GM23338 (cell line): ENCODE measurements at regions not wholly inside any gene's neighbourhood (a gene's known extent, or its start where the extent isn't known, plus 50 kb on each side); places are given as distances from the start of the nearest gene placed in this dataset.
A peak's percentile ranks its signal among the peaks of the same experiment; 100 is the strongest.

Experiments used
- ATAC-seq: fragments of 200-7000 bp; cut with Tn5 transposase; 3 replicates; pipeline ENCODE4 v1.9.1; 2020
- DNase-seq: peaks from one replicate; pipeline ENCODE4 v3.0.0-alpha.2; 2015; ENCODE audit warnings: low spot score
- H2AFZ ChIP-seq: fragments of 200-600 bp; sonication (generic); 2 replicates; pipeline ENCODE4 v1.8.0; 2016; ENCODE audit warnings: antibody characterized with exemption, mild to moderate bottlenecking, moderate library complexity
- H3F3A ChIP-seq: fragments of 200-600 bp; sonication (generic); replicated peaks from 2 replicates; pipeline ENCODE4 v1.8.0; 2017; ENCODE audit warnings: antibody characterized with exemption, mixed run types, low read depth
- H3K27ac ChIP-seq: fragments of 200-600 bp; sonication (generic); 2 replicates; pipeline ENCODE4 v1.6.1; 2016; ENCODE audit warnings: low read depth
- H3K27me3 ChIP-seq: fragments of 200-600 bp; sonication (generic); 2 replicates; pipeline ENCODE4 v1.8.0; 2016; ENCODE audit warnings: mild to moderate bottlenecking, mixed run types, moderate library complexity; ENCODE audit not compliant: insufficient read depth
- H3K36me3 ChIP-seq: fragments of 200-600 bp; sonication (generic); 2 replicates; pipeline ENCODE4 v1.8.0; 2016; ENCODE audit warnings: mild to moderate bottlenecking; ENCODE audit not compliant: insufficient read depth
- H3K4me1 ChIP-seq: fragments of 200-600 bp; sonication (generic); 2 replicates; pipeline ENCODE4 v1.8.0; 2016; ENCODE audit warnings: mild to moderate bottlenecking, moderate library complexity; ENCODE audit not compliant: insufficient read depth
- H3K4me2 ChIP-seq: fragments of 200-600 bp; sonication (generic); 2 replicates; pipeline ENCODE4 v1.7.1; 2017; ENCODE audit warnings: mixed run types
- H3K4me3 ChIP-seq: fragments of 200-600 bp; sonication (generic); 2 replicates; pipeline ENCODE4 v1.6.1; 2016; ENCODE audit warnings: mixed run types
- H3K79me2 ChIP-seq: fragments of 200-600 bp; sonication (generic); replicated peaks from 2 replicates; pipeline ENCODE4 v1.8.0; 2017; ENCODE audit warnings: mild to moderate bottlenecking; ENCODE audit not compliant: insufficient read depth
- H3K9me2 ChIP-seq: fragments of 200-600 bp; sonication (generic); 2 replicates; pipeline ENCODE4 v1.8.0; 2017; ENCODE audit not compliant: insufficient read depth
- H4K20me1 ChIP-seq: fragments of 200-600 bp; sonication (generic); replicated peaks from 2 replicates; pipeline ENCODE4 v1.8.0; 2017; ENCODE audit warnings: mild to moderate bottlenecking; ENCODE audit not compliant: insufficient read depth
- H3K27ac Mint-ChIP-seq: 2 replicates; pipeline ENCODE4 v1.8.0; 2020; ENCODE audit warnings: inconsistent platforms, mild to moderate bottlenecking, moderate library complexity, mixed read lengths
- H3K27me3 Mint-ChIP-seq: 3 replicates; pipeline ENCODE4 v1.8.0; 2022; ENCODE audit warnings: low read depth, mild to moderate bottlenecking, moderate library complexity, mixed read lengths, inconsistent platforms; ENCODE audit not compliant: insufficient read depth, poor library complexity
- H3K36me3 Mint-ChIP-seq: 3 replicates; pipeline ENCODE4 v1.8.0; 2021; ENCODE audit warnings: low read depth, mild to moderate bottlenecking, inconsistent platforms, moderate library complexity, mixed read lengths
- H3K4me1 Mint-ChIP-seq: 3 replicates; pipeline ENCODE4 v1.8.0; 2020; ENCODE audit warnings: mild to moderate bottlenecking, inconsistent platforms, mixed read lengths
- H3K4me3 Mint-ChIP-seq: 3 replicates; pipeline ENCODE4 v1.8.0; 2021; ENCODE audit warnings: moderate library complexity, mild to moderate bottlenecking, inconsistent platforms, mixed read lengths
- H3K9me3 Mint-ChIP-seq: 3 replicates; pipeline ENCODE4 v1.8.0; 2020; ENCODE audit warnings: moderate library complexity, mild to moderate bottlenecking, inconsistent platforms, mixed read lengths
- CREB1 ChIP-seq: fragments of 250-450 bp; sonication (Bioruptor Pico); IDR thresholded peaks from 2 replicates; pipeline ENCODE4 v1.5.0; 2020; ENCODE audit warnings: low read depth, mild to moderate bottlenecking, moderate library complexity
- CTCF ChIP-seq, 2 experiments: fragments of 200-600 bp in 1 of 2; sonication (generic) in 1 of 2; conservative IDR thresholded peaks; 2 replicates each; pipeline versions ENCODE4 v1.5.1 to v1.6.1; 2016 to 2017; ENCODE audit warnings: antibody characterized with exemption in 2 of 2, low read depth in 2 of 2, mild to moderate bottlenecking in 2 of 2, moderate library complexity in 1 of 2
- EZH2 ChIP-seq: fragments of 200-600 bp; sonication (generic); IDR thresholded peaks from one replicate; pipeline ENCODE4 v1.8.0; 2017; ENCODE audit warnings: antibody characterized with exemption, mild to moderate bottlenecking, low read depth; ENCODE audit not compliant: unreplicated experiment
- EZH2phosphoT487 ChIP-seq: fragments of 200-600 bp; sonication (generic); IDR thresholded peaks from one replicate; pipeline ENCODE4 v1.8.1; 2018; ENCODE audit warnings: antibody characterized with exemption; ENCODE audit not compliant: unreplicated experiment
- JUNB ChIP-seq: IDR thresholded peaks from one replicate; pipeline ENCODE4 v1.6.1; 2016; ENCODE audit warnings: antibody characterized with exemption; ENCODE audit not compliant: unreplicated experiment
- NANOG ChIP-seq: IDR thresholded peaks from 2 replicates; pipeline ENCODE4 v1.6.1; 2016; ENCODE audit warnings: antibody characterized with exemption, borderline replicate concordance
- POLR2AphosphoS5 ChIP-seq: IDR thresholded peaks from 2 replicates; pipeline ENCODE4 v1.6.1; 2016; ENCODE audit warnings: antibody characterized with exemption, low read depth
- REST ChIP-seq: IDR thresholded peaks from one replicate; pipeline ENCODE4 v1.6.1; 2018; ENCODE audit warnings: antibody characterized with exemption; ENCODE audit not compliant: unreplicated experiment
- STAT1 ChIP-seq: IDR thresholded peaks from one replicate; pipeline ENCODE4 v1.6.1; 2016; ENCODE audit warnings: antibody characterized with exemption; ENCODE audit not compliant: unreplicated experiment
- ZNF114 ChIP-seq: fragments of 250-450 bp; sonication (Bioruptor Pico); IDR thresholded peaks from 2 replicates; pipeline ENCODE4 v1.5.0; 2020; ENCODE audit warnings: mild to moderate bottlenecking, moderate library complexity
- ZNF331 ChIP-seq: fragments of 250-450 bp; sonication (Bioruptor Pico); IDR thresholded peaks from 2 replicates; pipeline ENCODE4 v1.5.0; 2020; ENCODE audit warnings: low read depth, mild to moderate bottlenecking, moderate library complexity
- TF ChIP-seq, protein P1 (sequence below): fragments of 250-450 bp; sonication (Bioruptor Pico); IDR thresholded peaks from 2 replicates; pipeline ENCODE4 v1.5.0; 2020; ENCODE audit warnings: mild to moderate bottlenecking, moderate library complexity
- TF ChIP-seq, protein P2 (sequence below): IDR thresholded peaks from 2 replicates; pipeline ENCODE4 v1.6.1; 2016; ENCODE audit warnings: antibody characterized with exemption

DNA sequence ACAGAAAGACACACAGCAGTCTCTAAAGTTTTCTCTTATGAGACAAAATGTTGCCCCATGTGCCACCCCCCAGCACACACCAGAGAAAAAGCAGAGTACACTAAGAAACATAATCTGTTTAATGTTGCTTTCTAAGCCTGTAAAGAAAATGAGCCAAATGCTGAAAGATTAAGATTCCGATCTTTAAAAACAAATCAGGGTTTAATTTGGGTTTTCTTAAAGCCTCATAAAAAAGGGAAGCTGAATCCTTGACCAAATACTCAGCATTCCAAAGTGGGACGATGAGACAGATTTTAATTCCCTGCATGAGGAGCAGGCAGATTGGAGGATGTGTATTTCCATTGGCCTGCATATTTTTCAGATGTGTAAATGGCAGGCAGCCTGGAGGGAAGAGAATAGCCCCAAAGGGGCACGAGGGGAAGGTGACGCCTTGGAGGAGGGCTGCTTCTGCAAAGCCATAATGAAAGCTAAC lies 118.4 kb downstream of the COPRS start:
- Mint-ChIP-seq H3K27me3 (peaks cover 5% of the 10 kb centered on the region), H3K4me3 (no peak overlapping the region), H3K36me3 (no peaks in the 10 kb centered on the region), H3K9me3 (no peaks in the 10 kb centered on the region), H3K27ac (no peak overlapping the region), H3K4me1 (peaks cover 11% of the 10 kb centered on the region)
- Histone ChIP-seq H3K4me3 (no peak overlapping the region), H3K4me2 (no peak overlapping the region), H3K27ac (no peak overlapping the region), H3F3A (no peaks in the 10 kb centered on the region), H3K9me2 (no peaks in the 10 kb centered on the region), H3K79me2 (no peaks in the 10 kb centered on the region), H2AFZ (peak overlapping the region; percentile 25; the same call in 1 of the 2 replicates), H4K20me1 (no peaks in the 10 kb centered on the region), H3K4me1 (peaks cover 5% of the 10 kb centered on the region; the same call in 1 of the 2 replicates), H3K36me3 (no peaks in the 10 kb centered on the region), H3K27me3 (no peaks in the 10 kb centered on the region)
- DNase-seq (no peak), ATAC-seq (no peak)
- TF ChIP-seq ZNF331 (no peak), JUNB (no peak), CREB1 (no peak), EZH2phosphoT487 (no peak), EZH2 (no peak), STAT1 (no peak), ZNF114 (CRISPR knock-in tag) (no peak), CTCF (conservative IDR thresholded peaks at IDR 0.05; ENCODE audit: low read depth in 2 of 2) (no peak), NANOG (no peak), POLR2AphosphoS5 (no peak), REST (no peak)
- TF ChIP-seq, protein P1, sequence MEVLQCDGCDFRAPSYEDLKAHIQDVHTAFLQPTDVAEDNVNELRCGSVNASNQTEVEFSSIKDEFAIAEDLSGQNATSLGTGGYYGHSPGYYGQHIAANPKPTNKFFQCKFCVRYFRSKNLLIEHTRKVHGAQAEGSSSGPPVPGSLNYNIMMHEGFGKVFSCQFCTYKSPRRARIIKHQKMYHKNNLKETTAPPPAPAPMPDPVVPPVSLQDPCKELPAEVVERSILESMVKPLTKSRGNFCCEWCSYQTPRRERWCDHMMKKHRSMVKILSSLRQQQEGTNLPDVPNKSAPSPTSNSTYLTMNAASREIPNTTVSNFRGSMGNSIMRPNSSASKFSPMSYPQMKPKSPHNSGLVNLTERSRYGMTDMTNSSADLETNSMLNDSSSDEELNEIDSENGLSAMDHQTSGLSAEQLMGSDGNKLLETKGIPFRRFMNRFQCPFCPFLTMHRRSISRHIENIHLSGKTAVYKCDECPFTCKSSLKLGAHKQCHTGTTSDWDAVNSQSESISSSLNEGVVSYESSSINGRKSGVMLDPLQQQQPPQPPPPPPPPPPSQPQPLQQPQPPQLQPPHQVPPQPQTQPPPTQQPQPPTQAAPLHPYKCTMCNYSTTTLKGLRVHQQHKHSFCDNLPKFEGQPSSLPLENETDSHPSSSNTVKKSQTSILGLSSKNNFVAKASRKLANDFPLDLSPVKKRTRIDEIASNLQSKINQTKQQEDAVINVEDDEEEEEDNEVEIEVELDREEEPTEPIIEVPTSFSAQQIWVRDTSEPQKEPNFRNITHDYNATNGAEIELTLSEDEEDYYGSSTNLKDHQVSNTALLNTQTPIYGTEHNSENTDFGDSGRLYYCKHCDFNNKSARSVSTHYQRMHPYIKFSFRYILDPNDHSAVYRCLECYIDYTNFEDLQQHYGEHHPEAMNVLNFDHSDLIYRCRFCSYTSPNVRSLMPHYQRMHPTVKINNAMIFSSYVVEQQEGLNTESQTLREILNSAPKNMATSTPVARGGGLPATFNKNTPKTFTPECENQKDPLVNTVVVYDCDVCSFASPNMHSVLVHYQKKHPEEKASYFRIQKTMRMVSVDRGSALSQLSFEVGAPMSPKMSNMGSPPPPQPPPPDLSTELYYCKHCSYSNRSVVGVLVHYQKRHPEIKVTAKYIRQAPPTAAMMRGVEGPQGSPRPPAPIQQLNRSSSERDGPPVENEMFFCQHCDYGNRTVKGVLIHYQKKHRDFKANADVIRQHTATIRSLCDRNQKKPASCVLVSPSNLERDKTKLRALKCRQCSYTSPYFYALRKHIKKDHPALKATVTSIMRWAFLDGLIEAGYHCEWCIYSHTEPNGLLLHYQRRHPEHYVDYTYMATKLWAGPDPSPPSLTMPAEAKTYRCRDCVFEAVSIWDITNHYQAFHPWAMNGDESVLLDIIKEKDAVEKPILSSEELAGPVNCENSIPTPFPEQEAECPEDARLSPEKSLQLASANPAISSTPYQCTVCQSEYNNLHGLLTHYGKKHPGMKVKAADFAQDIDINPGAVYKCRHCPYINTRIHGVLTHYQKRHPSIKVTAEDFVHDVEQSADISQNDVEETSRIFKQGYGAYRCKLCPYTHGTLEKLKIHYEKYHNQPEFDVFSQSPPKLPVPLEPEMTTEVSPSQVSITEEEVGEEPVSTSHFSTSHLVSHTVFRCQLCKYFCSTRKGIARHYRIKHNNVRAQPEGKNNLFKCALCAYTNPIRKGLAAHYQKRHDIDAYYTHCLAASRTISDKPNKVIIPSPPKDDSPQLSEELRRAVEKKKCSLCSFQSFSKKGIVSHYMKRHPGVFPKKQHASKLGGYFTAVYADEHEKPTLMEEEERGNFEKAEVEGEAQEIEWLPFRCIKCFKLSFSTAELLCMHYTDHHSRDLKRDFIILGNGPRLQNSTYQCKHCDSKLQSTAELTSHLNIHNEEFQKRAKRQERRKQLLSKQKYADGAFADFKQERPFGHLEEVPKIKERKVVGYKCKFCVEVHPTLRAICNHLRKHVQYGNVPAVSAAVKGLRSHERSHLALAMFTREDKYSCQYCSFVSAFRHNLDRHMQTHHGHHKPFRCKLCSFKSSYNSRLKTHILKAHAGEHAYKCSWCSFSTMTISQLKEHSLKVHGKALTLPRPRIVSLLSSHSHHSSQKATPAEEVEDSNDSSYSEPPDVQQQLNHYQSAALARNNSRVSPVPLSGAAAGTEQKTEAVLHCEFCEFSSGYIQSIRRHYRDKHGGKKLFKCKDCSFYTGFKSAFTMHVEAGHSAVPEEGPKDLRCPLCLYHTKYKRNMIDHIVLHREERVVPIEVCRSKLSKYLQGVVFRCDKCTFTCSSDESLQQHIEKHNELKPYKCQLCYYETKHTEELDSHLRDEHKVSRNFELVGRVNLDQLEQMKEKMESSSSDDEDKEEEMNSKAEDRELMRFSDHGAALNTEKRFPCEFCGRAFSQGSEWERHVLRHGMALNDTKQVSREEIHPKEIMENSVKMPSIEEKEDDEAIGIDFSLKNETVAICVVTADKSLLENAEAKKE (CRISPR knock-in tag) = no peak
- TF ChIP-seq, protein P2, sequence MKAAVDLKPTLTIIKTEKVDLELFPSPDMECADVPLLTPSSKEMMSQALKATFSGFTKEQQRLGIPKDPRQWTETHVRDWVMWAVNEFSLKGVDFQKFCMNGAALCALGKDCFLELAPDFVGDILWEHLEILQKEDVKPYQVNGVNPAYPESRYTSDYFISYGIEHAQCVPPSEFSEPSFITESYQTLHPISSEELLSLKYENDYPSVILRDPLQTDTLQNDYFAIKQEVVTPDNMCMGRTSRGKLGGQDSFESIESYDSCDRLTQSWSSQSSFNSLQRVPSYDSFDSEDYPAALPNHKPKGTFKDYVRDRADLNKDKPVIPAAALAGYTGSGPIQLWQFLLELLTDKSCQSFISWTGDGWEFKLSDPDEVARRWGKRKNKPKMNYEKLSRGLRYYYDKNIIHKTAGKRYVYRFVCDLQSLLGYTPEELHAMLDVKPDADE = no peak
